Parathyroid adenoma (tissue), 2 donors: ENCODE measurements at regions not wholly inside any gene's neighbourhood (a gene's known extent, or its start where the extent isn't known, plus 50 kb on each side); places are given as distances from the start of the nearest gene placed in this dataset.

Source experiments
- H2AFZ ChIP-seq: fragments of 300-600 bp; sonication (generic); one replicate; pipeline ENCODE4 v1.7.0; 2017; ENCODE audit warnings: antibody characterized with exemption, mild to moderate bottlenecking
- H3K27ac ChIP-seq: fragments of 300-600 bp; sonication (generic); one replicate; pipeline ENCODE4 v1.7.0; 2017
- H3K27me3 ChIP-seq: fragments of 300-600 bp; sonication (generic); one replicate; pipeline ENCODE4 v1.7.0; 2017; ENCODE audit warnings: low read length; ENCODE audit not compliant: control insufficient read depth, insufficient read depth
- H3K36me3 ChIP-seq: fragments of 300-600 bp; sonication (generic); one replicate; pipeline ENCODE4 v1.7.0; 2017; ENCODE audit warnings: low read length; ENCODE audit not compliant: control insufficient read depth, insufficient read depth
- H3K4me1 ChIP-seq: fragments of 300-600 bp; sonication (generic); one replicate; pipeline ENCODE4 v1.7.0; 2017; ENCODE audit warnings: control low read depth
- H3K4me2 ChIP-seq: fragments of 300-600 bp; sonication (generic); one replicate; pipeline ENCODE4 v1.7.0; 2017; ENCODE audit warnings: low read length
- H3K4me3 ChIP-seq: fragments of 300-600 bp; sonication (generic); one replicate; pipeline ENCODE4 v1.7.0; 2017; ENCODE audit warnings: low read depth, low read length
- H3K79me2 ChIP-seq: fragments of 300-600 bp; sonication (generic); one replicate; pipeline ENCODE4 v1.7.0; 2017; ENCODE audit warnings: control low read depth
- H3K9ac ChIP-seq: fragments of 300-600 bp; sonication (generic); one replicate; pipeline ENCODE4 v1.7.0; 2017; ENCODE audit warnings: mild to moderate bottlenecking
- H3K9me3 ChIP-seq: fragments of 300-600 bp; sonication (generic); one replicate; pipeline ENCODE4 v1.7.0; 2017; ENCODE audit warnings: low read length; ENCODE audit not compliant: control insufficient read depth
- CTCF ChIP-seq: fragments of 300-600 bp; sonication (generic); IDR thresholded peaks from one replicate; pipeline ENCODE4 v1.7.0; 2017; ENCODE audit warnings: antibody characterized with exemption, mild to moderate bottlenecking
- donor health status: primary hyperparathyroidism.

- H3K36me3 ChIP-seq: no peaks in the 10 kb centered on the region
- H2AFZ ChIP-seq: no peak overlapping the region
- no peak overlapping the region for H3K4me3 ChIP-seq
- H3K4me1 ChIP-seq: no peaks in the 10 kb centered on the region
- no peak overlapping the region for H3K4me2 ChIP-seq
- H3K9me3 ChIP-seq: no peaks in the 10 kb centered on the region
- no peak overlapping the region for H3K27ac ChIP-seq
- no peak for TF ChIP-seq CTCF
- no peak overlapping the region for H3K9ac ChIP-seq
- no peaks in the 10 kb centered on the region for H3K79me2 ChIP-seq
- no peaks in the 10 kb centered on the region for H3K27me3 ChIP-seq
These were observed 566.5 kb downstream of the LRFN5 start for GRCh38 chr14:42173206-42173605.

GRCh38 chr14:42172304-42172703 lies 565.6 kb downstream of the LRFN5 start:
- Histone ChIP-seq H3K27me3 (no peaks in the 10 kb centered on the region), H3K4me3 (no peak overlapping the region), H3K79me2 (no peaks in the 10 kb centered on the region), H3K36me3 (no peaks in the 10 kb centered on the region), H3K9ac (no peak overlapping the region), H3K9me3 (no peaks in the 10 kb centered on the region), H3K4me2 (no peak overlapping the region), H3K27ac (no peak overlapping the region), H2AFZ (no peak overlapping the region), H3K4me1 (no peaks in the 10 kb centered on the region)
- TF ChIP-seq CTCF: no peak

GRCh38 chr14:42163136-42163535 lies 556.5 kb downstream of the LRFN5 start:
- H3K79me2 ChIP-seq: no peaks in the 10 kb centered on the region
- no peak for TF ChIP-seq CTCF
- no peak overlapping the region for H3K27ac ChIP-seq
- no peaks in the 10 kb centered on the region for H3K36me3 ChIP-seq
- no peak overlapping the region for H3K4me2 ChIP-seq
- no peaks in the 10 kb centered on the region for H3K27me3 ChIP-seq
- no peak overlapping the region for H3K9ac ChIP-seq
- no peaks in the 10 kb centered on the region for H3K9me3 ChIP-seq
- H2AFZ ChIP-seq: no peak overlapping the region
- H3K4me1 ChIP-seq: no peaks in the 10 kb centered on the region
- H3K4me3 ChIP-seq: no peak overlapping the region

GRCh38 chr14:42159138-42159537 lies 552.5 kb downstream of the LRFN5 start:
- Histone ChIP-seq H3K9ac (no peak overlapping the region), H3K4me3 (no peak overlapping the region), H3K4me1 (no peaks in the 10 kb centered on the region), H3K4me2 (no peak overlapping the region), H2AFZ (no peak overlapping the region), H3K27me3 (no peaks in the 10 kb centered on the region), H3K36me3 (no peaks in the 10 kb centered on the region), H3K9me3 (no peaks in the 10 kb centered on the region), H3K79me2 (no peaks in the 10 kb centered on the region), H3K27ac (no peak overlapping the region)
- no peak for TF ChIP-seq CTCF

GRCh38 chr14:42149609-42150261 lies 543.1 kb downstream of the LRFN5 start:
- Histone ChIP-seq H3K9ac (no peak overlapping the region), H3K27ac (no peak overlapping the region), H2AFZ (no peak overlapping the region), H3K4me2 (no peak overlapping the region), H3K9me3 (no peaks in the 10 kb centered on the region), H3K4me3 (no peak overlapping the region), H3K4me1 (no peaks in the 10 kb centered on the region), H3K79me2 (no peaks in the 10 kb centered on the region), H3K36me3 (no peaks in the 10 kb centered on the region), H3K27me3 (no peaks in the 10 kb centered on the region)
- no peak for TF ChIP-seq CTCF
